Activated naive CD4-positive, alpha-beta T cell treated with anti-CD3 and anti-CD28 coated beads, Interleukin-2, amount 50 U/mL, for 72 hours (primary cell): ENCODE measurements at regions not wholly inside any gene's neighbourhood (a gene's known extent, or its start where the extent isn't known, plus 50 kb on each side); places are given as distances from the start of the nearest gene placed in this dataset.

Source experiments
- ATAC-seq, 2 donors: fragments of 150-1000 bp; cut with Tn5 transposase; 2 replicates each; pipeline ENCODE4 v1.10.0; 2021; ENCODE audit warnings: mild to moderate bottlenecking in 2 of 2, moderate library complexity in 2 of 2
- DNase-seq, 2 donors: peaks; one replicate each; pipeline ENCODE4 v3.0.0; 2021 to 2022; ENCODE audit warnings: low spot score in 2 of 2
- H3K27ac Mint-ChIP-seq, 2 donors: one replicate each; pipeline ENCODE4 v1.8.0; 2022; ENCODE audit warnings: mild to moderate bottlenecking in 2 of 2, mixed read lengths in 2 of 2
- H3K36me3 Mint-ChIP-seq, 2 donors: one replicate each; pipeline ENCODE4 v1.8.0; 2022; ENCODE audit warnings: mixed read lengths in 2 of 2
- H3K9me3 Mint-ChIP-seq, 2 donors: one replicate each; pipeline ENCODE4 v1.8.0; 2022; ENCODE audit warnings: mixed read lengths in 2 of 2

DNA sequence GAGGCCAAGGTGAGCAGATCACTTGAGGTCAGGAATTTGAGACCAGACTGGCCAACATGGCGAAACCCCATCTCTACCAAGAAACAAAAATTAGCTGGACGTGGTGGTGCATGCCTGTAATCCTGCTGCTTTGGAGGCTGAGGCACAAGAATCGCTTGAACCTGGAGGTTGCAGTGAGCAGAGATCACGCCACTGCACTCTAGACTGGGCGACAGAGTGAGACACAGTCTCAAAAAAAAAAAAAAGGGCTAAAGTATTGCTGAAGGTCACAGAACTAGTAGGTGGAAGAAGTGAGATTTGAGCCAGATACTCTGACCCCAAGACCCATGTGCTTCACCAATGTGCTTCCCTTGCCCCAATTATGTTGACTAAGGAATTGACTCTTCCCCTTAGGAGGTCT, 112.0 kb downstream of the NPIPB5 start:
- H3K9me3 Mint-ChIP-seq, result no peaks in the 10 kb centered on the region
- H3K36me3 Mint-ChIP-seq, result no peaks in the 10 kb centered on the region
- ATAC-seq, result no peak
- H3K27ac Mint-ChIP-seq, result no peak overlapping the region
- DNase-seq, result no peak

DNA sequence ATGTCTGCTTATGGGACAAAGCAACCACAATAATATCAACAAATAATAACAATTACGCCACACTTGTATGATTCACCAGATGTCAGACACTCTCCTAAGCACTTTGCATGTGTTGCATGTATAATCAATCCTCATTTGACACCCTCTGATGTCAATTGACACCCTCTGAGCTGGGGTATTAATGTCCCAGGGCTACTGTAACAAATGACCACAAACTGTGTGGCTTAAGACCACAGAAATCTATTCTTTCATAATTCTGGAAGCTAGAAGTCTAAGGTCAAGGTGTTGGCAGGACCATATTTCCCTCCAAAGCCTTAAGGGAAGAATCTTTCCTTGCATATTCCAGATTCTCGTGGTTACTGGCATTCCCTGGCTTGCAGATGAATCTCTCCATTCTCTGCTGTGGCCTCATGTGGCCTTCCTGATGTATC, 112.7 kb downstream of the NPIPB5 start:
- H3K9me3 Mint-ChIP-seq, result no peaks in the 10 kb centered on the region
- H3K36me3 Mint-ChIP-seq, result no peaks in the 10 kb centered on the region
- H3K27ac Mint-ChIP-seq, result no peak overlapping the region
- ATAC-seq (no peak), DNase-seq (no peak)

DNA sequence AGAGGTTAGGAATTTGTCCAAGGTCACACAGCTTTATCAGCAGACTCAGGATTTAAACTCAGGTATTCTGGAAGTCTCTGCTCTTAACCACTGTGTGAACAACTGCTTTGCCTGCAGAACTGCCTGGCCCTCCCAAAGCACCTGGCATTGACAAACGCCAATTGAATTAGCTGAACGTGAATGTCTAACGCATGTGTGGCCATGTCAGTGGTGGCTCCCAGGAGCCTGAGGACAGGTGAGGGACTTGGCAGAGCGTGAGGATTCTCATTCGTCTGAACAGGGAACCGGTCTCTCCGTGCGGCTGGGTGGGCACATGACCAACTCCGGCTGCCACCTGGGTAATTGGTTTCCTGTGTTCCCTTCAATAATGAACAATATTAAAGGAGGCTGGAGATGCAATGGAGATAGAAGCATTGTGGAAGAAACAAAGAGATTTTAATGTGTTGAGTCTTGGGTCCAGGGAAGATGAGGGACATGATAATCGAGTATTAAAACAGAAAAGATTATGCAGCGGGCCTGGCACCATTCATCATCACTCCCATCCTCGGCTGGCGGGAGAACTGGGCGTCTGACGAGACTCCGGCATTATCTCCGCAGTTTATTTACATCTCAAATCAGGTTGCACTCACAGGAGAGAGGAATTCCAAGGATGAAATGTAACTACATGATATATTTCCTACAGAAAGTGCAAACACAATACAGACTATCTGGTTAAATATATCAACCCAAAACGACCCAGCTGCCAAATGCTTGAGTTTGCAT, 113.5 kb downstream of the NPIPB5 start:
- Mint-ChIP-seq H3K27ac (no peak overlapping the region), H3K36me3 (no peaks in the 10 kb centered on the region), H3K9me3 (no peaks in the 10 kb centered on the region)
- ATAC-seq (no peak), DNase-seq (no peak)

DNA sequence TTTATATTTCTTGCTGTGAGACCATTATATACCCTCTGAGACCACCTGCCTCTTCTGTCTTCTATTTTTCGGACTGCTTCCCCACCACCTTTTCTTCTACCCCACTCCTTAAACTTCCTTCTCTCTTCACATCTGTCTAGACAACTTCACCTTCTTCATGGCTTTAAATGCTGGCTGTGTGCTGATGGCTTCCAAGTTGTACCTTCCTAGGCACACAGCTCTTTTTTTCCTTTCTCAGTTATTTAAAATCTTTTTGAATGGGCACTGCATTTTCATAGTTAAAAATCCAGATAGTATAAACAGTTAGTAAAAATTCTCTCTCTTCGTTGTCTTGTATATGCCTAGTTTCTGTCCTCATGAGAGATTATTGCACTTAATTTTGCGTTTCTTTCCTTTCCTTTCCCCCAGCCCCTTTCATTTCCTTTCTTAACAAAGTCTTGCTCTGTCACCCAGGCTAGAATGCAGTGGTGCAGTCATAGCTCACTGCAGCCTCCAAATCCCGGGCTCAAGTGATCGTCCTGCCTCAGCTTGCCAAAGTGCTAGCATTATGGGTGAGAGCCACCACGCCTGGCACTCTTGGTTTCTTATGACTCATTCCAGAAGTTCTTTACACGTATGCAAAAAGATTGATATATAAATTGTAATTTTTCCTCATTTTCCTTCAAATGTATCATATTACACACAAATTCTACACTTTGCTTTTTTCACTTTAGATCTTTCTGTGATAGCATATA, 114.3 kb downstream of the NPIPB5 start:
- Mint-ChIP-seq H3K36me3 (no peaks in the 10 kb centered on the region), H3K27ac (no peak overlapping the region), H3K9me3 (no peaks in the 10 kb centered on the region)
- ATAC-seq (no peak), DNase-seq (no peak)

DNA sequence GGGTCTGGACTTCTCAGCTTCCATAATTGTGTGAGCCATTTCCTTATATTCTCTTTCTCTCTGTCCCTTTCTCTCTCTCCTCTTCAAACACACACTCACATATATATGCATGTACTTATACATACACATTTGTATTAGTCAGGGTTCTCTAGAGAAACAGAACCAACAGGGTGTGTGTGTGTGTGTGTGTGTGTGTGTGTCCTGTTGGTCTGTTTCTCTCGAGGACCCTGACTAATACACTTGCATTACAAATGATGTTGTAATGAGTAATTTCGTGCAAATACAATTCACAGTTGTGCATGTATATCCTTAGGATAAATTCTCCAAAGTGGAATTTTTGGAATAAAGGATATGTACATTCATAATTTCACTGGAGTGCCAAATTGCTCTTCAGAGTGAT, 115.3 kb downstream of the NPIPB5 start:
- DNase-seq (no peak), ATAC-seq (no peak)
- Mint-ChIP-seq H3K27ac (no peak overlapping the region), H3K9me3 (no peaks in the 10 kb centered on the region), H3K36me3 (no peaks in the 10 kb centered on the region)

DNA sequence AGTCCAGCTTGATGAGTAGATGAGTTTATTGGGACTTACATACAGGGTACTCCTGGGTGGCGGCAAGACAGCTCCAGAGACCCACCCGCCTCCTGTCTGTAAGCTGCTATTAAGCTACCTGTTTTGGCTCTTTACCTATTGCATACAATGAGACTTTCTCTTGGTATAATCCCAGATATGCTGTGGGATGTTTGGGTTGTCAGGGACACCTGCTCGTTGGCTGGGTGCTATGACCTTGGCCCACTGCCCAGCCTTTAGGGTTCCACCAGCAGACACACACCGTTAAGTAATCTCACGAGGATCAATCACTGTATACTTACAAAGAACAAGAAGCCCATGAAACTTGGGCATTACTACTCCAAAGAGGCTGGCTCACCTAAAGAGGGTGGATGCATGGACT, 116.4 kb downstream of the NPIPB5 start:
- Mint-ChIP-seq H3K36me3 (no peaks in the 10 kb centered on the region), H3K27ac (no peak overlapping the region), H3K9me3 (no peaks in the 10 kb centered on the region)
- no peak for ATAC-seq
- DNase-seq, result no peak

DNA sequence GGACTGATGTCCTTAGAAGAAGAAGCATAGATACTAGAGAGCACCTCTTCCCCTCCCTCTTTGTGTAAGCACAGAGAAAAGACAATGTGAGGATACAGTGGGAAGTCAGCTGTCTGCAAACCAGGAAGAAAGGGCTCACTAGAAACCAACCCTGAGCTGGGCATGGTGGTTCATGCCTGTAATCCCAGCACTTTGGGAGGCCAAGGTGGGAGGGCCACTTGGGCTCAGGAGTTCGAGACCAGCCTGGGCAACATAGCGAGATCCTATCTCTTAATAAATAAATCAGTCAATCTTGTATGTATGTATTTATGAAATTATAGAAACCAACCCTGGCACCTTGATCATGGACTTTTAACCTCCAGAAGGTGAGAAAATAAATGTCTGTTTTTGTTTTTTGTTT, 118.3 kb downstream of the NPIPB5 start:
- Mint-ChIP-seq H3K9me3 (no peaks in the 10 kb centered on the region), H3K27ac (no peak overlapping the region), H3K36me3 (no peaks in the 10 kb centered on the region)
- DNase-seq (no peak), ATAC-seq (no peak)

DNA sequence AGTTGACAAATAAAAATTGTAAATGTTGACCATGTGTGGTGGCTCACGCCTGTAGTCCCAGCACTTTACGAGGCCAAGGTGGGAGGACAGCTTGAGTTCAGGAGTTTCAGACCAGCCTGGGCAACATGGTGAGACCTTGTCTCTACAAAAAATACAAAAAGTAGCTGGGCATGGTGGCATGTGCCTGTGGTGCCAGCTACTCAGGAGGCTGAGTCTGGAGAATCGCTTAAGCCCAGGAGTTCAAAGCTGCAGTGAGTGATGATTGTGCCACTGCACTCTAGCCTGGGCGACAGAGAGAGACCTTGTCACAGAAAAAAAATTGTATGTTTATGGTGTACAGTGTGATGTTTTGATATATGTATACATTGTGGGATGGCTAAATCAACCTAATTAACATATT, 119.6 kb downstream of the NPIPB5 start:
- Mint-ChIP-seq H3K9me3 (no peaks in the 10 kb centered on the region), H3K36me3 (no peaks in the 10 kb centered on the region), H3K27ac (no peak overlapping the region)
- ATAC-seq (no peak), DNase-seq (no peak)

DNA sequence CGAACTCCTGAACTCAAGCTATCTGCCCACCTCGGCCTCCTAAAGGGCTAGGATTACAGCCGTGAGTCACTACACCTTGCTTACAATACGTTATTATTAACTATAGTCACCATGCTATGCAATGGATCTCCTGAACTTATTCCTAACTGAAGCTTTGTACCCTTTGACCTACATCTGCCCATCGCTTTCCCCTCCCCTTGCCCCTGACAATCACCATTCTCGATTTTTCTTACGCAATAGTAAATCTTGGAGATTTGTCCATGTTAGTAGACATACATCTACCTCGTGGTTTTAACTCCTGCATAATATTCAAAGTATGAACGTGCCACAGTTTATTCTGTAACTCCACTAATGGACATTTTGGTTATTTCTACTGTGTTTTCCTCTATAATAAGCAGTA, 120.6 kb downstream of the NPIPB5 start:
- Mint-ChIP-seq H3K36me3 (no peaks in the 10 kb centered on the region), H3K9me3 (no peaks in the 10 kb centered on the region), H3K27ac (no peak overlapping the region)
- DNase-seq, result no peak
- ATAC-seq, result no peak

DNA sequence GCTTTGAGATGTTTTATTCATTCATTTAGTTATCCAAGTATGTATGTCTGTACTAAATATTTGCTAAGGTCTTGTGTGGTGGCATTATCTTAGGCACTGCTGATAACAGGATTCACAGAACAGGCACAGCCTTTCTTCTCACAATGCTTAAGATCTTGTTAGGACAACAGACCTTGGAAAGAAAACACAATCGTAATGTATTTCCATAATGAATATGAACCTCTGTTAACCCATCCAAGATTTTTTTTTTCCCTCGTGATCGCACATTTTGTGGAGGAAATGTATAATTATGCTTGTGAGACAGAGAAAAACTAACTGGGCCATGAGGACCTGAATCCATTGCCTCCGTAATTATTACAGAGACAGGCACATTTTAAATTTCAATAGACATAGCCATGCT, 121.9 kb downstream of the NPIPB5 start:
- ATAC-seq (no peak), DNase-seq (no peak)
- Mint-ChIP-seq H3K9me3 (no peaks in the 10 kb centered on the region), H3K27ac (no peak overlapping the region), H3K36me3 (no peaks in the 10 kb centered on the region)

DNA sequence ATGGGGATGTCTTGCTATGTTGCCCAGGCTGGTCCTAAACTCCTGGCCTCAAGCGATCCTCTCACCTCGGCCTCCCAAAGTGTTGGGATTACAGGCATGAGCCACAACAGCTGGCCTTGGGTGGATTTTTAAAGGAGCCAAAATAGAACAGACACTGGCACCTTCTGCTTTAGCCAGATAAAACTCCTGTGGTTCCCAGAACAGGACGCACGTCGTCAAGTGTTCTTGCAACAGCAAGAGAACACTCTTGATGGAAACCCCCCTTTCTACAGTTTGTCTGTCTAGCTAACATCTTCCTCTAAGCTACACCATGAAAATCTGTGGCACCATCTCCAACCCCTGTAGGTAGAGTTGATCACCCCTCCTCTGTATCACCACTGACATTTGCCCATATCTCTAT, 122.6 kb downstream of the NPIPB5 start:
- H3K9me3 Mint-ChIP-seq, result no peaks in the 10 kb centered on the region
- H3K27ac Mint-ChIP-seq, result no peak overlapping the region
- H3K36me3 Mint-ChIP-seq, result no peaks in the 10 kb centered on the region
- DNase-seq (no peak), ATAC-seq (no peak)

DNA sequence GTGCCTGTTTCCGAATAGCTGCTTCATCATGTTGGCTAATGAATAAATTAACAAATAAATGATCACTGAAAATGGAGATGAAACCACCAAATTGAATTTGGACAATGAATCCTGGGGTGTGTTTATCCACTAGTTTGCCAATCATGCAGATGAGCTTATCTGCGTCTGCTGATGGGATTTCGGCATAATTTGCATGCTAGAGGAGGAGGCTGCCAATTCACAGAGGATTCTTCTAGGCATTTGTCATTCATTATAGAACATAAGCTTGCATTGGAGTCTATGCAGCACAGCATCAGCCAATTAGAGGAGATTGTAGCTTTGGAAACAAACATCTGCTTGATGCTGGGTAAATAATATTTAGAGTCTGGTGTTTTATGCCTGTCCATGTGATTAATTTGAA, 123.1 kb downstream of the NPIPB5 start:
- H3K27ac Mint-ChIP-seq, result no peak overlapping the region
- DNase-seq (no peak), ATAC-seq (no peak)
- no peaks in the 10 kb centered on the region for H3K9me3 Mint-ChIP-seq
- no peaks in the 10 kb centered on the region for H3K36me3 Mint-ChIP-seq

DNA sequence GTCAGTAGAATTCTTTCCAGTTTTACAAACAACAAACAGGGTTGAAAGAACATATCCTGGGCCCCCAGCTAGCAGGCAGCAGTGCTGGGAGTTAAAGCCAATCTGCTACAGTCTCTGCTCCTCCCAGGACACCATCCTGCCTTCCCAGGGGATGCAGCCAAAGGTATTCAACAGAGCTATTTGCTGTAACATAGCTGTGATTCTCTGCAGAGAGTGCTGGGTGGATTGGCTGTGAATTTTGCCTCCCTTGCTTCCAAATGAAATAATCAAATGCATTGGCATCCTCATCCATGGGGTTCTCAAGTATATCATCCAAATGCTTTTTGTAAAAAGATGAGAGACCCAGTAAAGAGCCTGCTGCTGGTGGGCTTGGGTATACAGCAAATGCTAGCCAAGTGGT, 124.3 kb downstream of the NPIPB5 start:
- H3K27ac Mint-ChIP-seq, result no peak overlapping the region
- no peaks in the 10 kb centered on the region for H3K9me3 Mint-ChIP-seq
- DNase-seq, result no peak
- no peaks in the 10 kb centered on the region for H3K36me3 Mint-ChIP-seq
- no peak for ATAC-seq

DNA sequence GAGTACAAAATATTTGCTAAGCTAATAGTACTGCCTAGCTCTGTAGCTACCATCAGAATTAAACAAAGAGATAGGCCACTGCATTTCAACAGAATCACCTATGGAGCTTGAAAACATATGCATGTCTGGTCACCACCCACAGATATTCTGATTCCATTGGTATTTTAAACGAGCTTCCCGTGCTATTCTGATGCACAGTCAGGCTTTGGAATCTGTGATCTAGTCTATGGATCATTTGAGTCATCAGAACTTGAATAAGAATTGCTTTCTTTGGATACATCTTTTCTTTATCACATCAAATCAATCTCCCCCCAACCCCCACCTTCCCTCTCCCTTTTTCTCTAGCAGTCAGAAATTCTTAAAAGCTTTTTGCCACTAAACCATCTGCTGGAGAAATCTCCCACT, 124.7 kb downstream of the NPIPB5 start:
- Mint-ChIP-seq H3K27ac (no peak overlapping the region), H3K9me3 (no peaks in the 10 kb centered on the region)
- no peak for DNase-seq

DNA sequence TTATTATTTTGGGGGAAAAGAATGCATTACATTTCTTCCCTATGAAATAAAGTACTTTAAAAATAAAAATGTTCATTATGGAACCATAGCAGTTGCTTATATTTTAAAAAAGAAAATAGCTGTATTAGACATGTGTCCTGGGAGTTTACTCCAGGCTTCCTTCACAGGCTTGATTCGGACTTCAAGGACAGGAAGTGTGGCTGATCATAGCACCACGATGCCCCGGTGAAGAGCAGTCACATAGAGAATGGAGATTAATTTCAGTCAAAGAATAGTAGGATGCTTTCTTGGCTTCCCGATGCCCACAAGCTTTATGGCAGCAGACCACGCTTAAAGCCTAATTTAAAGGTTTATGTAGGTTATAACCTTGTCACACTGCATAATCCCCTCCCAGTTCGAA, 125.1 kb downstream of the NPIPB5 start:
- no peaks in the 10 kb centered on the region for H3K36me3 Mint-ChIP-seq
- ATAC-seq, result no peak
- H3K27ac Mint-ChIP-seq, result no peak overlapping the region
- H3K9me3 Mint-ChIP-seq, result no peaks in the 10 kb centered on the region
- no peak for DNase-seq

More for the DNA sequence above, 124.7 kb downstream of the NPIPB5 start:
- no peaks in the 10 kb centered on the region for H3K36me3 Mint-ChIP-seq
- ATAC-seq, result no peak

DNA sequence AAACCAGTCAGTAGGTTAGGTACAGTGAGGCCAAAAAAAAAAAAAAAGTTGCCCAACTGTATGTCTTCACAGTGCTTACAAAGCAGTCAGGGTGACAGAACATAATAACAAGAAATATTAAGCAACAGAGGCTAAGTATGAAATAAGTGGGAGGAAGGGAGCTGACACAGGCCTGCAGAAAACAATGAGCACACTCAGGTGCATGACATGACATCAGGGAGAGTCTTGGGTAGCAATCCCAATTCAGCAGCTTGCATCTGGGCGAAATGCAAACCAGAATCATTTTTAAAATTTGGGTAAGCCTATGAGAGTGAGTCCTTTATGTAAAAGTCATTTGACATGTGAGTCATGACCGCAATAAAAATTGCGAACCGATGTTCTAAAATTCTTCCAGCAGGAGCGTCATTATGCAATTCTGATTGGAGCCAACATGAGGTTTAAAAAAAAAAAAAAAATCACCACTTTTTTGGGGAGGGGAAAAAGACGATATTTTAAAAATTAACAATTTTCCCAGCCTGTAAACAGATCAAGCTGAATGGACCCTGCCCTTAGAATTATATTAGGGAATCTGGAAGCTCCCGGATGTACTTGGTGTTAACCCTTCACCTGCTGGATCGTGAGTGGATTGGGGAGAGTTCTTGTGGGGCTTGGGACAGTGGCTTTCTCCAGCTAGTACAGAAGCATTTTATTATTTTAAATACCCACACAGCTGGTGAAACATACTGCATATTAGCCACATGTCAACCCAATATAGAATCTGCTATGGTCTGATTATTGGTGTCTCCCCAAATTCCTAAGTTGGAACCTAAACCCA, 127.9 kb downstream of the NPIPB5 start:
- ATAC-seq, result no peak
- H3K27ac Mint-ChIP-seq, result no peak overlapping the region
- no peaks in the 10 kb centered on the region for H3K36me3 Mint-ChIP-seq
- DNase-seq, result no peak
- no peaks in the 10 kb centered on the region for H3K9me3 Mint-ChIP-seq

DNA sequence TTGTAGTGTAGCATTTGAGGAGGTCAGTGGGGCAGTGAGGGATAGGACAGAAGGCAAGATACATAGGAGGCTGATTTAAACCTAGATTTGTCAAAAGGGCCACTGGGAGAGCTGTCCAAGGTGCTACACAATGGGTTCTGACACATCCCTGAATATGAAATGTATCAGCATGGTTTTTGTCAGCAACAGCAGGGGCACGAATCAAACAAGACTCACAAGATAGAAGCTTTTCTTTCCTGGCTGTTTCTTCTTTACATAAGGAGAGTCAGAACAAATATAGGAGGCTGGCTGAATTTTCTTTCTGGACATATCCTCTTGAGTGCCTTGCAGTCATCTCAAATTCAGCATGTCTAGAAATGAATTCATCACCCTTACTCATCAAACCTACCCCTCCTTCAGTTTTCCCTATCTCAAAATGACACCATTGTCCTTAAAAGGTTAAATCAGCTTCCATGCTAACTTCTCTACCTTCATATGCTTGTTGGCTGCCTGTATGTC, 130.5 kb downstream of the NPIPB5 start:
- H3K36me3 Mint-ChIP-seq, result no peaks in the 10 kb centered on the region
- DNase-seq (no peak), ATAC-seq (peak in 1 of 2 donors; percentile 16)
- H3K27ac Mint-ChIP-seq, result no peak overlapping the region
- H3K9me3 Mint-ChIP-seq, result no peaks in the 10 kb centered on the region
